BE2C (cell line): ENCODE measurements at regions not wholly inside any gene's neighbourhood (a gene's known extent, or its start where the extent isn't known, plus 50 kb on each side); places are given as distances from the start of the nearest gene placed in this dataset.

Experiments
- DNase-seq: peaks from one replicate; pipeline ENCODE4 v3.0.0-alpha.2; 2020
- H3K27me3 ChIP-seq: fragments of 250-450 bp; sonication (Bioruptor Pico); 2 replicates; pipeline ENCODE4 v1.5.1; 2020; ENCODE audit warnings: mild to moderate bottlenecking
- H3K36me3 ChIP-seq: fragments of 250-450 bp; sonication (Bioruptor Pico); 2 replicates; pipeline ENCODE4 v1.5.1; 2020; ENCODE audit warnings: mild to moderate bottlenecking
- H3K4me1 ChIP-seq: fragments of 250-450 bp; sonication (Bioruptor Pico); 2 replicates; pipeline ENCODE4 v1.5.1; 2020
- H3K4me3 ChIP-seq: 2 replicates; pipeline ENCODE4 v1.5.1; 2011; ENCODE audit warnings: low read depth, low read length
- H3K9me3 ChIP-seq: fragments of 250-450 bp; sonication (Bioruptor Pico); 2 replicates; pipeline ENCODE4 v1.5.1; 2020
- CTCF ChIP-seq: IDR thresholded peaks from 2 replicates; pipeline ENCODE4 v1.5.1; 2012; ENCODE audit warnings: mild to moderate bottlenecking, low read depth, low read length

DNA sequence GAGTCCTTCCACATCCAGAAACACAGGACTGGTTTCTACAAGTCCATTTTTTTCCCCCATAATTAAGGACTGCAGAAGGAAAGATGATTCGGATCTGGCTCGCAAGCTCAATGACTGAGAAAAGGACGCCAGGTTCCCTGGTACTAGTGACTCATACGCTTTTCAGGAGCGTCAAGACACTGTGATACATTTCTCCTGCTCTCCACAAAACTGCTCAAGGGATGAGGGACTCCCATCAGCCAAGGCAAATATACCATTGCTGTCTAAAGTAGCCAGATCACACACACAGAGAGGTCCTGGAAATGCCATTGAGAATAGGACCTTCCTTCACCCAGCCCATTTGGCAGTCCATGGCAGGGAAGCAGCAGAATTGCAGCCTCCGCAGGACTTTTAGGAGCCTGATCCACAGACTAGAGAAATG, 253.6 kb upstream of the IRF2BP2 start:
- no peak for DNase-seq
- no peak for TF ChIP-seq CTCF
- H3K9me3 ChIP-seq = no peaks in the 10 kb centered on the region
- H3K36me3 ChIP-seq = no peaks in the 10 kb centered on the region
- 0 out of 2 replicates have a peak, but pooled peaks cover 5% of the 10 kb centered on the region for H3K4me1 ChIP-seq
- no peaks in the 10 kb centered on the region for H3K27me3 ChIP-seq
- no peak overlapping the region for H3K4me3 ChIP-seq

DNA sequence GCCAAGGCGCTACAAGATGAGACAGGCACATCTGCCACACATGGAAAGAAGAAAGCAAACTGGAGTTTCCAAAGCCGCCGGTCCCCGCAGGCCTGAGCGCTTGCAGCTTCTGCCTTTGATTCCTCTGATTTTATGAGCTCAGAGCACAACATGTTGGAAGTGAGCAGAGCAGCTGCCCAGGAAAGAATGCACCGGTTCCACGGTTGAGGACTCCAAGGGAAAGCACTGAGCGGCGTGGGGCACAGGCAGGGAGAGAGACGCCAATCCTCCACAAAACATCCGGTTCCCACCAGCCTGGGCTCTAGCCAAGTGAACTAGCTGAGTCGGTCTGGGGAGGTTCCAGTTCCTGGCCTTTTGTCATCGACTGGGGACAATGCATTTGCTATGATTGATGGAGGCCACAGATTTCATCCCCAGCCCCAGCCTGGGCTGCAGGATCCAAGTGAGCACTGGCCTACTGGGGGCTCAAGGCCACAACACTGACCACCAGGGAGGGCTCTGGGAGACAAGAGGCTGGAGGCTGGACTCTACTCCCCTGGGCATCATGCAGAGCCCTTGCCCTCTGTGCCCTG, 253.1 kb upstream of the IRF2BP2 start:
- H3K9me3 ChIP-seq = no peaks in the 10 kb centered on the region
- no peaks in the 10 kb centered on the region for H3K27me3 ChIP-seq
- H3K36me3 ChIP-seq = no peaks in the 10 kb centered on the region
- no peak for TF ChIP-seq CTCF
- no peak overlapping the region for H3K4me3 ChIP-seq
- no peak for DNase-seq
- 0 out of 2 replicates have a peak, but pooled peaks cover 5% of the 10 kb centered on the region for H3K4me1 ChIP-seq

DNA sequence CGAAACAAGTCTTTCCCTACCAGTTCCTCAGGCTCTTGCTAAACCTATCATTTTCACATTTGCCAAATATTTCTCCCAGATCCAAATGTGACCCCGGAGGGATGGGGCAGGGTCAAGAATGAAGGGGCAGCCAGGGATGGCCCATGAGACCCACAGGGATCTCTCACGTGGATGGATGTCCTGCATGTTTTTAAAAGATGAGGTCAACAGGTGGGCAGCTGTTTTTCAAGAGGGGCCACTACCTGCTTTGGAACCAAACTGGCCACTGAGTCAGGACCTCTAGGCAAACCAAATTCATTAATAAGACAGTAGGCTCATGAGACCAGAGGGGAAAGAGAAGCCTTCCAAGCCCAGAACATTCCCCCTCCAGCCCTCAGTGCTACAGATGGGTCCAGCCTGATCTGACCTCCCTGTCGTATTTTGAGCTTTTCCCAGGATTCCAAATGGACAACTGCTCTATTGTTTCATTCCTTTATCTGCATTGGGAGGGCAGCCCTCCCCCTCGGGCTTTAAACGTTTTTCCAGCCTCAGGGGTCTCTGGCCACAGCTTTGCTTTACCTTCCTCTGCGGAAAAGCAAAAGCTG, 252.5 kb upstream of the IRF2BP2 start:
- no peak for DNase-seq
- H3K9me3 ChIP-seq = no peaks in the 10 kb centered on the region
- TF ChIP-seq CTCF = no peak
- H3K4me3 ChIP-seq = no peak overlapping the region
- H3K36me3 ChIP-seq = no peaks in the 10 kb centered on the region
- H3K4me1 ChIP-seq = 0 out of 2 replicates have a peak, but pooled peaks cover 3% of the 10 kb centered on the region
- H3K27me3 ChIP-seq = no peaks in the 10 kb centered on the region

DNA sequence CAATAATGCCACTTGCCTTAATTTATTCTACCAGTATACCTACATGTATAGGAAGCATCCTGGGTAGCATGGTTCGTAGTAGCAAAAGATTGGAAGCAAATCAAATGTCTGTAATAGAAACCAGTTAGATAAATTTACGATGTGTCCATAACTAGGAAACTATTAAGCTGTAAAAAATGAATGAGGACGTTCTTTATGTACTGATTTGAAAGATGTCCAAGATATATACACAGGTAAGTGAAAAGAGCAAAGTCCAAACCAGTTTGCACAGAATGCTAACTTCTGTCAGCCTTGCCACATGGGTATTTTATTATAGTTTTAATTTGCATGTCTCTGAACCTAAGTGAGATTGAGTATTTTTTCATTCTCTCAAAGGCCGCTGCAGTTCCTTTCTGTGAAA, 251.8 kb upstream of the IRF2BP2 start:
- DNase-seq = no peak
- no peaks in the 10 kb centered on the region for H3K4me1 ChIP-seq

GRCh38 chr1:234861024-234861620, 251.1 kb upstream of the IRF2BP2 start:
- Histone ChIP-seq H3K27me3 (no peaks in the 10 kb centered on the region), H3K4me3 (no peak overlapping the region), H3K4me1 (no peaks in the 10 kb centered on the region), H3K36me3 (no peaks in the 10 kb centered on the region), H3K9me3 (no peaks in the 10 kb centered on the region)
- DNase-seq = no peak
- TF ChIP-seq CTCF = no peak

More for the DNA sequence above, 251.8 kb upstream of the IRF2BP2 start:
- TF ChIP-seq CTCF = no peak
- Histone ChIP-seq H3K4me3 (no peak overlapping the region), H3K9me3 (no peaks in the 10 kb centered on the region), H3K27me3 (no peaks in the 10 kb centered on the region), H3K36me3 (no peaks in the 10 kb centered on the region)

- no peak for TF ChIP-seq CTCF
- Histone ChIP-seq H3K4me3 (no peak overlapping the region), H3K27me3 (no peaks in the 10 kb centered on the region), H3K36me3 (no peaks in the 10 kb centered on the region), H3K4me1 (no peaks in the 10 kb centered on the region), H3K9me3 (no peaks in the 10 kb centered on the region)
- no peak for DNase-seq
Observed at GRCh38 chr1:234858722-234859121, 248.7 kb upstream of the IRF2BP2 start.
